22Rv1 (cell line): ENCODE measurements at regions not wholly inside any gene's neighbourhood (a gene's known extent, or its start where the extent isn't known, plus 50 kb on each side); places are given as distances from the start of the nearest gene placed in this dataset.

ENCODE experiments used
- ZFX ChIP-seq: fragments of 450-650 bp; IDR thresholded peaks from 2 replicates; pipeline ENCODE4 v1.6.1; 2017; ENCODE audit warnings: antibody characterized with exemption, borderline replicate concordance
- TF ChIP-seq, protein P1 (sequence below): fragments of 450-650 bp; IDR thresholded peaks from 2 replicates; pipeline ENCODE4 v1.5.1; 2017; ENCODE audit warnings: mild to moderate bottlenecking

GRCh38 chr20:48281501-48281900 lies 496.2 kb upstream of the SULF2 start:
- TF ChIP-seq, protein P1, sequence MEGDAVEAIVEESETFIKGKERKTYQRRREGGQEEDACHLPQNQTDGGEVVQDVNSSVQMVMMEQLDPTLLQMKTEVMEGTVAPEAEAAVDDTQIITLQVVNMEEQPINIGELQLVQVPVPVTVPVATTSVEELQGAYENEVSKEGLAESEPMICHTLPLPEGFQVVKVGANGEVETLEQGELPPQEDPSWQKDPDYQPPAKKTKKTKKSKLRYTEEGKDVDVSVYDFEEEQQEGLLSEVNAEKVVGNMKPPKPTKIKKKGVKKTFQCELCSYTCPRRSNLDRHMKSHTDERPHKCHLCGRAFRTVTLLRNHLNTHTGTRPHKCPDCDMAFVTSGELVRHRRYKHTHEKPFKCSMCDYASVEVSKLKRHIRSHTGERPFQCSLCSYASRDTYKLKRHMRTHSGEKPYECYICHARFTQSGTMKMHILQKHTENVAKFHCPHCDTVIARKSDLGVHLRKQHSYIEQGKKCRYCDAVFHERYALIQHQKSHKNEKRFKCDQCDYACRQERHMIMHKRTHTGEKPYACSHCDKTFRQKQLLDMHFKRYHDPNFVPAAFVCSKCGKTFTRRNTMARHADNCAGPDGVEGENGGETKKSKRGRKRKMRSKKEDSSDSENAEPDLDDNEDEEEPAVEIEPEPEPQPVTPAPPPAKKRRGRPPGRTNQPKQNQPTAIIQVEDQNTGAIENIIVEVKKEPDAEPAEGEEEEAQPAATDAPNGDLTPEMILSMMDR: no peak
- no peak for TF ChIP-seq ZFX
